ENCODE measurements at regions not wholly inside any gene's neighbourhood (a gene's known extent, or its start where the extent isn't known, plus 50 kb on each side); places are given as distances from the start of the nearest gene placed in this dataset.

GRCh38 chr3:160112481-160112880 is 112.7 kb upstream of the C3orf80 start:
- H3K4me2 ChIP-seq (ENCODE audit: insufficient read depth, insufficient read length, low read length) = no peak overlapping the region
- H4K5ac ChIP-seq (ENCODE audit: insufficient read length, low read depth, low read length) = no peak overlapping the region
- H3K36me3 Mint-ChIP-seq (ENCODE audit: insufficient read depth in 1 of 3, low read depth in 3 of 3) = peaks cover 0 to 4% (median 0%) of the 10 kb centered on the region in 3 experiments; a peak in 1 of 7 replicates
- WGBS (ENCODE audit: extremely low coverage, insufficient read length, low lambda C conversion rate) = no CpG with 5 or more reads among the region's 1 CpG
- no peak overlapping the region for H2BK120ac ChIP-seq (ENCODE audit: low read depth, low read length, poor library complexity, severe bottlenecking)
- no peaks in the 10 kb centered on the region for H3K23me2 ChIP-seq (ENCODE audit: insufficient read length, low read depth, low read length, poor library complexity, severe bottlenecking)
- H3K9me3 Mint-ChIP-seq = no peaks in the 10 kb centered on the region
- H3K4me3 Mint-ChIP-seq = no peak overlapping the region
- no peak overlapping the region for H3K27ac Mint-ChIP-seq
- H3T11ph ChIP-seq (ENCODE audit: low read length) = no peak overlapping the region
- no peak overlapping the region for H3K4ac ChIP-seq (ENCODE audit: low read depth, low read length)
- no peaks in the 10 kb centered on the region for H3K79me1 ChIP-seq (ENCODE audit: insufficient read depth, low read depth, low read length, poor library complexity, severe bottlenecking)
- H4K20me1 ChIP-seq (ENCODE audit: control insufficient read depth, insufficient read depth, insufficient read length) = no peaks in the 10 kb centered on the region
- no peaks in the 10 kb centered on the region for H3K79me2 ChIP-seq (ENCODE audit: insufficient read depth, low read length)
- no peak overlapping the region for H2BK12ac ChIP-seq (ENCODE audit: insufficient read length, low read depth, low read length)
- H3K4me1 ChIP-seq (ENCODE audit: insufficient read depth, low read length) = no peaks in the 10 kb centered on the region
- H3K56ac ChIP-seq (ENCODE audit: insufficient read length, low read depth, low read length) = no peak overlapping the region
- H3K9ac ChIP-seq (ENCODE audit: extremely low read depth, insufficient read length, low read length) = no peak overlapping the region
- no peaks in the 10 kb centered on the region for H3K27me3 ChIP-seq (ENCODE audit: insufficient read depth, low read length)
- no peak for DNase-seq
- no peak overlapping the region for H4K8ac ChIP-seq (replicated peaks; ENCODE audit: insufficient read length, low read depth, low read length)
- no peak overlapping the region for H2BK15ac ChIP-seq (ENCODE audit: low read depth, low read length)
- no peak for TF ChIP-seq CTCF (conservative IDR thresholded peaks at IDR 0.05)
- no peak overlapping the region for H2BK5ac ChIP-seq (ENCODE audit: insufficient read length, low read length)
- no peak overlapping the region for H3K14ac ChIP-seq (ENCODE audit: insufficient read depth, low read length)
- H3K27ac ChIP-seq (ENCODE audit: insufficient read length, low read depth, low read length) = no peak overlapping the region
- H2BK20ac ChIP-seq (ENCODE audit: low read depth, low read length, poor library complexity, severe bottlenecking) = no peak overlapping the region
- no peak overlapping the region for H4K91ac ChIP-seq (ENCODE audit: insufficient read length, low read depth, low read length)
- peaks cover 2 to 5% of the 10 kb centered on the region in 2 experiments; a peak in 2 of 4 replicates for H3K4me1 Mint-ChIP-seq
- H3K18ac ChIP-seq (ENCODE audit: insufficient read length, low read depth, low read length) = no peak overlapping the region
- H3K23ac ChIP-seq (ENCODE audit: insufficient read length, low read depth, low read length) = no peak overlapping the region
- H3K9me3 ChIP-seq (ENCODE audit: control insufficient read depth, low read depth, low read length) = no peaks in the 10 kb centered on the region
- H2AFZ ChIP-seq (ENCODE audit: low read length) = no peak overlapping the region
- H2AK5ac ChIP-seq (ENCODE audit: insufficient read length, low read length) = no peak overlapping the region
- H3K27me3 Mint-ChIP-seq (ENCODE audit: low read depth) = no peaks in the 10 kb centered on the region; the same call in 1 of the 2 replicates
